Uterus (tissue), 2 donors: ENCODE measurements at regions not wholly inside any gene's neighbourhood (a gene's known extent, or its start where the extent isn't known, plus 50 kb on each side); places are given as distances from the start of the nearest gene placed in this dataset.

ENCODE experiments used
- CTCF ChIP-seq, 4 experiments: fragments of 200-600 bp in 2 of 4; fragments of 450-650 bp in 2 of 4; sonication (generic) in 2 of 4; IDR thresholded peaks; one replicate each; pipeline ENCODE4 v1.5.1; 2016 to 2019; ENCODE audit warnings: antibody characterized with exemption in 4 of 4, mild to moderate bottlenecking in 2 of 4, moderate library complexity in 1 of 4
- POLR2A ChIP-seq, 2 donors: fragments of 450-650 bp; IDR thresholded peaks; one replicate each; pipeline ENCODE4 v1.6.1; 2016; ENCODE audit warnings: antibody characterized with exemption in 2 of 2, mild to moderate bottlenecking in 1 of 2, moderate library complexity in 1 of 2

GRCh38 chr20:40771308-40771610, 82.2 kb upstream of the MAFB start:
- TF ChIP-seq POLR2A (IDR thresholded peaks at IDR 0.05) (no peak), CTCF (IDR thresholded peaks at IDR 0.05) (no peak)
